ENCODE measurements at regions not wholly inside any gene's neighbourhood (a gene's known extent, or its start where the extent isn't known, plus 50 kb on each side); places are given as distances from the start of the nearest gene placed in this dataset.

DNA sequence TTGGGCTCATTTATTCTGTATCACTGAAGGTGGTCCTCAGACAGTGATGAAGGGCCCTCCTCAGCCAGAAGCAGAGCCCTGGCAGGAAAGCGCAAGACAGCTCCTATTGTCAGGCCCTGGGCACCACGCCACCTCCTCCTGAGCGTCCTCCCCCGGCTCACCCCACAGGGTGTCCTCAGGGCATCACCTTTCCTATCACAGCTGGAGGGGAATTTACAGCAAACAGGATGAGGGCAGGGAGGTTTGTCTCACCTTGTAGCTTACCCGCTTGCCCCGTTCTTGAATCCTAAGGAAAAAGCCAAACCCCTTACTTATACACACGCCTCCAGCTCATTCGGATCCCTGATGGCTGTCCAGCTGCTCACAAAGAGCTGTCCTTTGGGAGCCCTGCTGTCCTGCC is 50.2 kb upstream of the LANCL2 start:
- TF ChIP-seq, protein P1, sequence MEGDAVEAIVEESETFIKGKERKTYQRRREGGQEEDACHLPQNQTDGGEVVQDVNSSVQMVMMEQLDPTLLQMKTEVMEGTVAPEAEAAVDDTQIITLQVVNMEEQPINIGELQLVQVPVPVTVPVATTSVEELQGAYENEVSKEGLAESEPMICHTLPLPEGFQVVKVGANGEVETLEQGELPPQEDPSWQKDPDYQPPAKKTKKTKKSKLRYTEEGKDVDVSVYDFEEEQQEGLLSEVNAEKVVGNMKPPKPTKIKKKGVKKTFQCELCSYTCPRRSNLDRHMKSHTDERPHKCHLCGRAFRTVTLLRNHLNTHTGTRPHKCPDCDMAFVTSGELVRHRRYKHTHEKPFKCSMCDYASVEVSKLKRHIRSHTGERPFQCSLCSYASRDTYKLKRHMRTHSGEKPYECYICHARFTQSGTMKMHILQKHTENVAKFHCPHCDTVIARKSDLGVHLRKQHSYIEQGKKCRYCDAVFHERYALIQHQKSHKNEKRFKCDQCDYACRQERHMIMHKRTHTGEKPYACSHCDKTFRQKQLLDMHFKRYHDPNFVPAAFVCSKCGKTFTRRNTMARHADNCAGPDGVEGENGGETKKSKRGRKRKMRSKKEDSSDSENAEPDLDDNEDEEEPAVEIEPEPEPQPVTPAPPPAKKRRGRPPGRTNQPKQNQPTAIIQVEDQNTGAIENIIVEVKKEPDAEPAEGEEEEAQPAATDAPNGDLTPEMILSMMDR (conservative IDR thresholded peaks at IDR 0.05; ENCODE audit: low read length), result no peak
- TF ChIP-seq EZH2phosphoT487 (IDR thresholded peaks at IDR 0.05; ENCODE audit: borderline replicate concordance, low read depth, low read length), result no peak

Measured in OCI-LY7 (cell line).